Breast epithelium (tissue), 3 donors: ENCODE measurements at regions not wholly inside any gene's neighbourhood (a gene's known extent, or its start where the extent isn't known, plus 50 kb on each side); places are given as distances from the start of the nearest gene placed in this dataset.

Experiments
- CTCF ChIP-seq, 3 donors: fragments of 450-650 bp; IDR thresholded peaks; one replicate each; pipeline ENCODE4 v1.5.1; 2016 to 2017; ENCODE audit warnings: antibody characterized with exemption in 3 of 3, mild to moderate bottlenecking in 3 of 3, moderate library complexity in 3 of 3
- POLR2A ChIP-seq: fragments of 450-650 bp; IDR thresholded peaks from one replicate; pipeline ENCODE4 v1.6.1; 2016; ENCODE audit warnings: antibody characterized with exemption, mild to moderate bottlenecking, moderate library complexity
- POLR2AphosphoS5 ChIP-seq, 3 donors: sonication (generic); formaldehyde crosslinking; IDR thresholded peaks; one replicate each; pipeline ENCODE4 v1.6.1; 2017; ENCODE audit warnings: antibody characterized with exemption in 3 of 3

GRCh38 chr9:31745468-31745867, 639.0 kb upstream of the ACO1 start:
- no peak for TF ChIP-seq POLR2A
- TF ChIP-seq CTCF (IDR thresholded peaks at IDR 0.05), result no peak
- TF ChIP-seq POLR2AphosphoS5 (IDR thresholded peaks at IDR 0.05), result no peak
